Stomach (tissue), 8 donors: ENCODE measurements at regions not wholly inside any gene's neighbourhood (a gene's known extent, or its start where the extent isn't known, plus 50 kb on each side); places are given as distances from the start of the nearest gene placed in this dataset.
"Not testable (repeated sequence)": the region's sequence is repeated elsewhere in the genome, so short reads cannot be mapped to it uniquely, and the experiment has no call there.

ENCODE experiments used
- DNase-seq, 2 donors: peaks; one replicate each; pipeline versions ENCODE4 v3.0.0 to v3.0.0-alpha.2; 2013 to 2019
- H3K27ac ChIP-seq, 5 donors: fragments of 200-600 bp in 4 of 5; sonication (generic) in 4 of 5; one replicate each; pipeline ENCODE4 v1.5.1; 2013 to 2019; ENCODE audit warnings: mild to moderate bottlenecking in 1 of 5, moderate library complexity in 1 of 5
- H3K27me3 ChIP-seq, 3 donors: fragments of 200-600 bp; sonication (generic); one replicate each; pipeline ENCODE4 v1.5.1; 2017 to 2019; ENCODE audit warnings: mixed run types in 1 of 3
- H3K36me3 ChIP-seq, 4 donors: fragments of 200-600 bp; sonication (generic); 1 replicate in 3 of 4; 2 replicates in 1 of 4; pipeline ENCODE4 v1.5.1; 2016 to 2019
- H3K4me1 ChIP-seq, 4 donors: fragments of 200-600 bp; sonication (generic); one replicate each; pipeline ENCODE4 v1.5.1; 2016 to 2019
- H3K4me3 ChIP-seq, 4 donors: fragments of 200-600 bp; sonication (generic) in 3 of 4; one replicate each; pipeline ENCODE4 v1.5.1; 2016 to 2019; ENCODE audit warnings: mild to moderate bottlenecking in 1 of 4
- H3K9me3 ChIP-seq, 4 donors: fragments of 200-600 bp; sonication (generic); one replicate each; pipeline ENCODE4 v1.5.1; 2016 to 2019
- CTCF ChIP-seq, 7 experiments: fragments of 450-650 bp in 4 of 7; fragments of 200-600 bp in 3 of 7; sonication (generic) in 3 of 7; IDR thresholded peaks; one replicate each; pipeline ENCODE4 v1.5.1; 2016 to 2019; ENCODE audit warnings: antibody characterized with exemption in 7 of 7, control low read depth in 2 of 7, mild to moderate bottlenecking in 1 of 7
- EP300 ChIP-seq: sonication (generic); formaldehyde crosslinking; IDR thresholded peaks from one replicate; pipeline ENCODE4 v1.6.1; 2017; ENCODE audit warnings: antibody characterized with exemption
- POLR2A ChIP-seq, 4 donors: fragments of 450-650 bp; IDR thresholded peaks; one replicate each; pipeline ENCODE4 v1.6.1; 2016; ENCODE audit warnings: antibody characterized with exemption in 4 of 4, control low read depth in 2 of 4, mild to moderate bottlenecking in 1 of 4, moderate library complexity in 1 of 4
- POLR2AphosphoS5 ChIP-seq, 3 donors: sonication (generic); formaldehyde crosslinking; IDR thresholded peaks; one replicate each; pipeline ENCODE4 v1.6.1; 2016; ENCODE audit warnings: antibody characterized with exemption in 3 of 3
- WGBS, 5 donors: extraction: QIAGEN DNeasy Blood & Tissue Kit in 3 of 5; methylation state at CpG; one replicate each; pipeline versions ENCODE4 v1.1.5 to v1.1.7; 2013 to 2018; 5-methylcytosine and 5-hydroxymethylcytosine counted together
- intact Hi-C: fragments of 100-400 bp; cut with DNase I; formaldehyde crosslinking; loops from one replicate; pipeline ENCODE4 v1.15.1; 2023; ENCODE audit warnings: low total_unique reads
- donor health status: healthy with polysubstance abuse.
- donor health status: Bipolar disorder and iron deficiency.
- donor health status: healthy.

GRCh38 chr5:112049738-112050137, 292.7 kb upstream of the NREP start:
- TF ChIP-seq POLR2A (IDR thresholded peaks at IDR 0.05) (no peak), CTCF (IDR thresholded peaks at IDR 0.05) (no peak), EP300 (no peak), POLR2AphosphoS5 (IDR thresholded peaks at IDR 0.05) (no peak)
- 62 to 79% (median 72%) methylated on average over 3 of the region's 3 CpGs for WGBS, 5 donors
- Histone ChIP-seq H3K36me3 (no peaks in the 10 kb centered on the region), H3K9me3 (peaks cover 0 to 12% (median 6%) of the 10 kb centered on the region in 4 donors), H3K27me3 (no peaks in the 10 kb centered on the region), H3K27ac (no peak overlapping the region), H3K4me1 (no peaks in the 10 kb centered on the region), H3K4me3 (no peak overlapping the region)
- intact Hi-C loops = no loop called here
- DNase-seq = no peak

- H3K27me3 ChIP-seq = no peaks in the 10 kb centered on the region
- H3K4me3 ChIP-seq = no peak overlapping the region
- intact Hi-C loops = no loop called here
- no peaks in the 10 kb centered on the region for H3K9me3 ChIP-seq
- WGBS, 5 donors = 93 to 95% (median 95%) methylated on average over 5 of the region's 5 CpGs
- no peaks in the 10 kb centered on the region for H3K36me3 ChIP-seq
- no peak overlapping the region for H3K27ac ChIP-seq
- no peak for DNase-seq
- no peak for TF ChIP-seq POLR2A (IDR thresholded peaks at IDR 0.05)
- TF ChIP-seq EP300 = no peak
- no peak for TF ChIP-seq POLR2AphosphoS5 (IDR thresholded peaks at IDR 0.05)
- no peak for TF ChIP-seq CTCF (IDR thresholded peaks at IDR 0.05)
- no peaks in the 10 kb centered on the region for H3K4me1 ChIP-seq
Observed at GRCh38 chr5:112036206-112036605, 279.2 kb upstream of the NREP start.

- Histone ChIP-seq H3K27ac (no peak overlapping the region), H3K4me3 (no peak overlapping the region), H3K27me3 (no peaks in the 10 kb centered on the region), H3K4me1 (no peaks in the 10 kb centered on the region), H3K9me3 (no peaks in the 10 kb centered on the region), H3K36me3 (no peaks in the 10 kb centered on the region)
- no peak for TF ChIP-seq EP300
- no peak for TF ChIP-seq CTCF (IDR thresholded peaks at IDR 0.05)
- no peak for TF ChIP-seq POLR2AphosphoS5 (IDR thresholded peaks at IDR 0.05)
- no peak for TF ChIP-seq POLR2A (IDR thresholded peaks at IDR 0.05)
- intact Hi-C loops = no loop called here
- DNase-seq = peak in 1 of 2 donors; percentile 58
Observed at GRCh38 chr5:112034421-112034979, 277.5 kb upstream of the NREP start.

GRCh38 chr5:112026879-112027278, 269.9 kb upstream of the NREP start:
- H3K36me3 ChIP-seq, H3K4me3 ChIP-seq, H3K4me1 ChIP-seq, H3K9me3 ChIP-seq, intact Hi-C loops, H3K27me3 ChIP-seq, DNase-seq, H3K27ac ChIP-seq: not testable (repeated sequence)
- 78 to 85% (median 85%) methylated on average over 3 of the region's 3 CpGs for WGBS, 5 donors

- H3K4me1 ChIP-seq = no peaks in the 10 kb centered on the region
- no peak for TF ChIP-seq EP300
- DNase-seq = peak in 1 of 2 donors; percentile 27
- intact Hi-C loops = no loop called here
- H3K27me3 ChIP-seq = no peaks in the 10 kb centered on the region
- peaks cover 0 to 4% (median 0%) of the 10 kb centered on the region in 4 donors for H3K9me3 ChIP-seq
- H3K27ac ChIP-seq = no peak overlapping the region
- WGBS, 5 donors = 0% methylated on average over 1 of the region's 1 CpG
- H3K36me3 ChIP-seq = no peaks in the 10 kb centered on the region
- H3K4me3 ChIP-seq = no peak overlapping the region
Observed at GRCh38 chr5:112025757-112026156, 268.8 kb upstream of the NREP start.
